ENCODE measurements at regions not wholly inside any gene's neighbourhood (a gene's known extent, or its start where the extent isn't known, plus 50 kb on each side); places are given as distances from the start of the nearest gene placed in this dataset.

- TF ChIP-seq POLR2A (IDR thresholded peaks at IDR 0.05) = no peak
- TF ChIP-seq, protein P1, sequence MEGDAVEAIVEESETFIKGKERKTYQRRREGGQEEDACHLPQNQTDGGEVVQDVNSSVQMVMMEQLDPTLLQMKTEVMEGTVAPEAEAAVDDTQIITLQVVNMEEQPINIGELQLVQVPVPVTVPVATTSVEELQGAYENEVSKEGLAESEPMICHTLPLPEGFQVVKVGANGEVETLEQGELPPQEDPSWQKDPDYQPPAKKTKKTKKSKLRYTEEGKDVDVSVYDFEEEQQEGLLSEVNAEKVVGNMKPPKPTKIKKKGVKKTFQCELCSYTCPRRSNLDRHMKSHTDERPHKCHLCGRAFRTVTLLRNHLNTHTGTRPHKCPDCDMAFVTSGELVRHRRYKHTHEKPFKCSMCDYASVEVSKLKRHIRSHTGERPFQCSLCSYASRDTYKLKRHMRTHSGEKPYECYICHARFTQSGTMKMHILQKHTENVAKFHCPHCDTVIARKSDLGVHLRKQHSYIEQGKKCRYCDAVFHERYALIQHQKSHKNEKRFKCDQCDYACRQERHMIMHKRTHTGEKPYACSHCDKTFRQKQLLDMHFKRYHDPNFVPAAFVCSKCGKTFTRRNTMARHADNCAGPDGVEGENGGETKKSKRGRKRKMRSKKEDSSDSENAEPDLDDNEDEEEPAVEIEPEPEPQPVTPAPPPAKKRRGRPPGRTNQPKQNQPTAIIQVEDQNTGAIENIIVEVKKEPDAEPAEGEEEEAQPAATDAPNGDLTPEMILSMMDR (IDR thresholded peaks at IDR 0.05) = no peak
- no peak for TF ChIP-seq POLR2AphosphoS5 (IDR thresholded peaks at IDR 0.05)
Measured at GRCh38 chr3:22982981-22983587, 220.0 kb upstream of the UBE2E2 start.
